HCT116 (cell line): ENCODE measurements at regions not wholly inside any gene's neighbourhood (a gene's known extent, or its start where the extent isn't known, plus 50 kb on each side); places are given as distances from the start of the nearest gene placed in this dataset.
"Not testable (repeated sequence)": the region's sequence is repeated elsewhere in the genome, so short reads cannot be mapped to it uniquely, and the experiment has no call there.

ENCODE experiments used
- ATAC-seq: fragments of 200-7000 bp; cut with Tn5 transposase; 2 replicates; pipeline ENCODE4 v1.9.1; 2020; ENCODE audit warnings: mild to moderate bottlenecking, moderate library complexity
- BruUV-seq: library from RNA; stranded (reverse); fragments of 400-500 nt; replicated peaks from 2 replicates; lab custom pipeline; 2021; lab: Mats Ljungman, UMichigan
- CTCF ChIA-PET: fragments of 300-600 bp; sonication (Branson Sonifier 250); formaldehyde crosslinking; loops from one replicate; lab custom pipeline; 2021; ENCODE audit warnings: antibody characterized with exemption; lab: Charles Lee
- POLR2A ChIA-PET: fragments of 300-600, 350-600 bp; sonication (Branson Sonifier 250); formaldehyde crosslinking; loops from one replicate; lab custom pipeline; 2021; ENCODE audit warnings: antibody characterized with exemption; lab: Charles Lee
- RAD21 ChIA-PET, 2 experiments: fragments of 300-600 bp; sonication (Branson Sonifier 250); formaldehyde crosslinking; loops; one replicate each; lab custom pipeline; 2023; ENCODE audit warnings: low total read pairs in 2 of 2; ENCODE audit not compliant: uncharacterized antibody in 2 of 2, unreplicated experiment in 2 of 2, low non-redundant PET in 1 of 2; lab: Charles Lee
- DNase-seq: peaks from one replicate; pipeline ENCODE4 v3.0.0-alpha.2; 2010; ENCODE audit warnings: low read depth, low spot score
- H2AFZ ChIP-seq: fragments of 200-600 bp; shearing (Covaris generic), sonication (generic); 2 replicates; pipeline ENCODE4 v1.6.1; 2017; ENCODE audit warnings: low read depth, mixed run types, mixed read lengths, antibody characterized with exemption, low read length; ENCODE audit not compliant: poor library complexity, severe bottlenecking
- H3K27ac ChIP-seq: 2 replicates; pipeline ENCODE4 v1.5.1; 2012; ENCODE audit warnings: low read depth, low read length
- H3K27me3 ChIP-seq: fragments of 200-600 bp; sonication (generic); 2 replicates; pipeline ENCODE4 v1.6.1; 2016; ENCODE audit warnings: mixed run types, low read length, mixed read lengths; ENCODE audit not compliant: insufficient read depth
- H3K36me3 ChIP-seq, 2 experiments: fragments of 200-500 bp in 1 of 2; fragments of 200-600 bp in 1 of 2; sonication (Bioruptor generic) in 1 of 2; sonication (generic) in 1 of 2; 2 replicates each; pipeline versions ENCODE4 v1.5.1 to v1.6.1; 2014 to 2016; ENCODE audit warnings: low read length in 2 of 2, inconsistent platforms in 1 of 2, mixed read lengths in 1 of 2, mixed run types in 1 of 2; ENCODE audit not compliant: insufficient read depth in 2 of 2, control insufficient read depth in 1 of 2
- H3K4me1 ChIP-seq, 2 experiments: fragments of 200-600 bp in 1 of 2; sonication (generic) in 1 of 2; 2 replicates each; pipeline versions ENCODE4 v1.5.1 to v1.6.1; 2012 to 2017; ENCODE audit warnings: low read length in 2 of 2, inconsistent platforms in 1 of 2, mild to moderate bottlenecking in 1 of 2, mixed read lengths in 1 of 2, mixed run types in 1 of 2, moderate library complexity in 1 of 2; ENCODE audit not compliant: insufficient read depth in 2 of 2, control insufficient read depth in 1 of 2
- H3K4me2 ChIP-seq: fragments of 200-600 bp; sonication (generic); 2 replicates; pipeline ENCODE4 v1.6.1; 2017; ENCODE audit warnings: mixed run types, low read length, mixed read lengths
- H3K4me3 ChIP-seq, 2 experiments: fragments of 200-600 bp in 1 of 2; sonication (generic) in 1 of 2; replicated peaks in 1 of 2; 2 replicates each; pipeline ENCODE4 v1.5.1; 2011 to 2016; ENCODE audit warnings: low read length in 2 of 2, control low read depth in 1 of 2, low read depth in 1 of 2, mild to moderate bottlenecking in 1 of 2, mixed read lengths in 1 of 2, mixed run types in 1 of 2
- H3K79me2 ChIP-seq: fragments of 200-600 bp; sonication (generic); 2 replicates; pipeline ENCODE4 v1.6.1; 2017; ENCODE audit warnings: mild to moderate bottlenecking, mixed run types, low read length, moderate library complexity, mixed read lengths; ENCODE audit not compliant: insufficient read depth
- H3K9ac ChIP-seq: fragments of 200-600 bp; sonication (generic); 2 replicates; pipeline ENCODE4 v1.6.1; 2016; ENCODE audit warnings: low read length, mixed read lengths
- H3K9me2 ChIP-seq: fragments of 200-600 bp; sonication (generic), shearing (Covaris generic); 2 replicates; pipeline ENCODE4 v1.6.1; 2017; ENCODE audit warnings: mixed run types, mild to moderate bottlenecking, moderate library complexity; ENCODE audit not compliant: insufficient read depth
- H3K9me3 ChIP-seq, 2 experiments: fragments of 200-500 bp in 1 of 2; fragments of 200-600 bp in 1 of 2; sonication (Bioruptor generic) in 1 of 2; sonication (generic) in 1 of 2; 2 replicates each; pipeline ENCODE4 v1.6.1; 2014 to 2017; ENCODE audit warnings: low read length in 2 of 2, mixed read lengths in 2 of 2, inconsistent platforms in 1 of 2, low read depth in 1 of 2, mild to moderate bottlenecking in 1 of 2, mixed run types in 1 of 2, moderate library complexity in 1 of 2; ENCODE audit not compliant: control insufficient read depth in 1 of 2, insufficient read depth in 1 of 2
- H4K20me1 ChIP-seq: fragments of 200-600 bp; sonication (generic), shearing (Covaris generic); 2 replicates; pipeline ENCODE4 v1.6.1; 2017; ENCODE audit warnings: mixed run types, mild to moderate bottlenecking, moderate library complexity; ENCODE audit not compliant: insufficient read depth
- ATF3 ChIP-seq: IDR thresholded peaks from 2 replicates; pipeline ENCODE4 v1.6.1; 2012
- CBX3 ChIP-seq: IDR thresholded peaks from 2 replicates; pipeline ENCODE4 v1.6.1; 2012; ENCODE audit warnings: low read depth
- CTCF ChIP-seq, 3 experiments: fragments of 200-600 bp in 1 of 3; sonication (generic) in 1 of 3; IDR thresholded peaks in 2 of 3; conservative IDR thresholded peaks in 1 of 3; 2 replicates each; pipeline ENCODE4 v1.5.1; 2012 to 2017; ENCODE audit warnings: low read depth in 2 of 3, low read length in 2 of 3, antibody characterized with exemption in 1 of 3, borderline replicate concordance in 1 of 3, control low read depth in 1 of 3, mild to moderate bottlenecking in 1 of 3, mixed read lengths in 1 of 3, mixed run types in 1 of 3, moderate library complexity in 1 of 3; ENCODE audit not compliant: insufficient read depth in 1 of 3
- EGR1 ChIP-seq: IDR thresholded peaks from 2 replicates; pipeline ENCODE4 v1.6.1; 2012; ENCODE audit warnings: low read depth
- MAX ChIP-seq: IDR thresholded peaks from 2 replicates; pipeline ENCODE4 v1.6.1; 2012
- intact Hi-C: fragments of 100-400 bp; cut with micrococcal nuclease; formaldehyde crosslinking; loops from 2 replicates; pipeline ENCODE4 v1.10.0; 2022

DNA sequence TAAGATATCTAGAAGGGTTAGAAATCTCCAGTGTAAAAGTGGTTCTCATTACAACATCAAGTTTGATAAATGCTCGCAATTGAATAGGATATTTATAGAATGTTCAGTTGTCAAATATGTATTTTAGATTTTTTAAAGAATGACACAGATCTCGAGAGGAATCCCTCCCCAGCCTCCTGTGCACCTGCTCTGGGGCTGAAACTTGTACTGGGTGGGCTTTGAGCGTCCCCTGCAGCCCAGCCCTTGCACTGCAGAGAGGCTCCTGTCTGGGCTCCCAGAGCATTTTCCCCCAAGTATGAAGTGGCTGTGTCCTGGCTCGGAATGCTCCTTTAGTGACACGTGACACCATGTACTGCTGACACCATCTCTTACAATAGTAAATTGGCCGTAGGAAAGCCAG lies 499.6 kb downstream of the TMEM121 start:
- POLR2A ChIA-PET, result no interaction called here
- CTCF ChIA-PET, result no interaction called here
- no peak for ATAC-seq

GRCh38 chr14:106027759-106028158 lies 501.4 kb downstream of the TMEM121 start:
- H2AFZ ChIP-seq, H3K9me3 ChIP-seq, H3K4me1 ChIP-seq, BruUV-seq, intact Hi-C loops, ATAC-seq, H3K9ac ChIP-seq, H3K36me3 ChIP-seq, H4K20me1 ChIP-seq, H3K79me2 ChIP-seq, DNase-seq, CTCF ChIA-PET, H3K4me3 ChIP-seq, H3K27ac ChIP-seq, H3K4me2 ChIP-seq, RAD21 ChIA-PET, POLR2A ChIA-PET, H3K9me2 ChIP-seq, H3K27me3 ChIP-seq: not testable (repeated sequence)

More for the DNA sequence above, 499.6 kb downstream of the TMEM121 start:
- intact Hi-C loops, result no loop called here
- Histone ChIP-seq H4K20me1 (no peaks in the 10 kb centered on the region), H3K4me1 (no peaks in the 10 kb centered on the region), H3K36me3 (no peaks in the 10 kb centered on the region), H3K9me2 (no peaks in the 10 kb centered on the region), H3K79me2 (no peaks in the 10 kb centered on the region), H3K4me2 (no peak overlapping the region), H3K27ac (no peak overlapping the region), H3K4me3 (no peak overlapping the region), H2AFZ (no peak overlapping the region), H3K9ac (no peak overlapping the region), H3K27me3 (no peaks in the 10 kb centered on the region), H3K9me3 (no peaks in the 10 kb centered on the region)
- no TSS peak for BruUV-seq
- no peak for TF ChIP-seq EGR1
- TF ChIP-seq MAX, result no peak
- TF ChIP-seq CTCF (IDR thresholded peaks at IDR 0.05 in 2 of 3, conservative IDR thresholded peaks at IDR 0.05 in 1 of 3; ENCODE audit: borderline replicate concordance in 1 of 3, insufficient read depth in 1 of 3, low read depth in 2 of 3, low read length in 2 of 3), result 0 out of 6 replicates have a peak, but pooled peaks of 1 of the 3 experiments have one; percentile 8
- TF ChIP-seq CBX3, result no peak
- no peak for TF ChIP-seq ATF3
- RAD21 ChIA-PET, result no interaction called here
- DNase-seq, result no peak
